IMR-90 (cell line): ENCODE measurements at regions not wholly inside any gene's neighbourhood (a gene's known extent, or its start where the extent isn't known, plus 50 kb on each side); places are given as distances from the start of the nearest gene placed in this dataset.

ENCODE experiments used
- ATAC-seq: fragments of 200-7000 bp; cut with Tn5 transposase; 2 replicates; pipeline ENCODE4 v1.9.1; 2020; ENCODE audit warnings: low read depth, mild to moderate bottlenecking, moderate library complexity
- BruUV-seq: library from RNA; stranded (reverse); fragments of 400-500 nt; replicated peaks from 2 replicates; lab custom pipeline; 2021; lab: Mats Ljungman, UMichigan
- CTCF ChIA-PET: fragments of 300-600 bp; formaldehyde crosslinking; extraction: SDS; loops from one replicate; lab custom pipeline; 2021; ENCODE audit warnings: antibody characterized with exemption; lab: Yijun Ruan, JAX
- POLR2A ChIA-PET: fragments of 300-600 bp; sonication (Branson Sonifier 250); formaldehyde crosslinking; loops from one replicate; lab custom pipeline; 2022; ENCODE audit warnings: antibody characterized with exemption; ENCODE audit not compliant: unreplicated experiment; lab: Charles Lee
- DNase-seq: peaks from one replicate; pipeline ENCODE4 v3.0.0; 2013
- H2AFZ ChIP-seq: replicated peaks from 2 replicates; pipeline ENCODE3; 2013; ENCODE audit warnings: low read length, mild to moderate bottlenecking; ENCODE audit not compliant: poor library complexity
- H2AK5ac ChIP-seq: 2 replicates; pipeline ENCODE4 v1.6.1; 2013; ENCODE audit warnings: low read depth, low read length, inconsistent platforms
- H2AK9ac ChIP-seq: replicated peaks from 2 replicates; pipeline ENCODE3; 2013; ENCODE audit warnings: mild to moderate bottlenecking, low read depth, low read length, moderate library complexity; ENCODE audit not compliant: poor library complexity
- H2BK120ac ChIP-seq: 2 replicates; pipeline ENCODE4 v1.6.1; 2013; ENCODE audit warnings: low read depth, low read length, inconsistent platforms
- H2BK15ac ChIP-seq: 3 replicates; pipeline ENCODE4 v1.6.1; 2013; ENCODE audit warnings: low read depth, low read length, inconsistent platforms
- H2BK20ac ChIP-seq: 2 replicates; pipeline ENCODE4 v1.6.1; 2013; ENCODE audit warnings: low read depth, mild to moderate bottlenecking, inconsistent platforms, low read length, moderate library complexity
- H2BK5ac ChIP-seq: 2 replicates; pipeline ENCODE4 v1.6.1; 2013; ENCODE audit warnings: mild to moderate bottlenecking, low read depth, low read length, inconsistent platforms; ENCODE audit not compliant: poor library complexity, severe bottlenecking
- H3K14ac ChIP-seq: replicated peaks from 2 replicates; pipeline ENCODE4 v1.6.1; 2013; ENCODE audit warnings: low read depth, low read length, inconsistent platforms
- H3K18ac ChIP-seq: 2 replicates; pipeline ENCODE4 v1.6.1; 2013; ENCODE audit warnings: low read depth, low read length, control low read depth
- H3K23ac ChIP-seq: 2 replicates; pipeline ENCODE4 v1.6.1; 2013; ENCODE audit warnings: low read depth, low read length, inconsistent platforms
- H3K27ac ChIP-seq: 2 replicates; pipeline ENCODE4 v1.5.1; 2013; ENCODE audit warnings: mild to moderate bottlenecking, control low read depth, low read length; ENCODE audit not compliant: insufficient read depth
- H3K27me3 ChIP-seq: 2 replicates; pipeline ENCODE4 v1.6.1; 2013; ENCODE audit warnings: low read length; ENCODE audit not compliant: control insufficient read depth, insufficient read depth
- H3K36me3 ChIP-seq: 2 replicates; pipeline ENCODE4 v1.6.1; 2013; ENCODE audit warnings: low read length, mixed read lengths; ENCODE audit not compliant: control insufficient read depth, insufficient read depth
- H3K4ac ChIP-seq: 2 replicates; pipeline ENCODE4 v1.6.1; 2013; ENCODE audit warnings: low read depth, low read length, inconsistent platforms
- H3K4me1 ChIP-seq: 2 replicates; pipeline ENCODE4 v1.6.1; 2013; ENCODE audit warnings: low read length, mixed read lengths; ENCODE audit not compliant: control insufficient read depth, insufficient read depth
- H3K4me2 ChIP-seq: 2 replicates; pipeline ENCODE4 v1.6.1; 2013; ENCODE audit warnings: low read depth, mild to moderate bottlenecking, control low read depth, low read length, moderate library complexity
- H3K4me3 ChIP-seq: 2 replicates; pipeline ENCODE4 v1.5.1; 2013; ENCODE audit warnings: low read depth, mild to moderate bottlenecking, control low read depth, low read length, moderate library complexity; ENCODE audit not compliant: insufficient read depth
- H3K56ac ChIP-seq: 2 replicates; pipeline ENCODE4 v1.6.1; 2013; ENCODE audit warnings: low read length, inconsistent platforms; ENCODE audit not compliant: insufficient read depth; ENCODE audit errors: extremely low read depth
- H3K79me1 ChIP-seq, 2 experiments: 2 replicates each; pipeline ENCODE4 v1.6.1; 2013; ENCODE audit warnings: low read length in 2 of 2, inconsistent platforms in 1 of 2, low read depth in 1 of 2
- H3K9ac ChIP-seq: 2 replicates; pipeline ENCODE4 v1.6.1; 2013; ENCODE audit warnings: low read depth, low read length, control low read depth
- H3K9me1 ChIP-seq: 2 replicates; pipeline ENCODE4 v1.6.1; 2013; ENCODE audit warnings: low read length, inconsistent platforms; ENCODE audit not compliant: insufficient read depth
- H3K9me3 ChIP-seq: 2 replicates; pipeline ENCODE4 v1.6.1; 2013; ENCODE audit warnings: low read length; ENCODE audit not compliant: control insufficient read depth, insufficient read depth
- H4K20me1 ChIP-seq: 2 replicates; pipeline ENCODE4 v1.6.1; 2013; ENCODE audit warnings: low read length, inconsistent platforms; ENCODE audit not compliant: insufficient read depth
- H4K5ac ChIP-seq: 2 replicates; pipeline ENCODE4 v1.6.1; 2013; ENCODE audit warnings: mild to moderate bottlenecking, low read depth, low read length, control low read depth
- H4K8ac ChIP-seq, 2 experiments: 2 replicates each; pipeline ENCODE4 v1.6.1; 2013; ENCODE audit warnings: low read depth in 2 of 2, low read length in 2 of 2, control low read depth in 1 of 2, inconsistent platforms in 1 of 2
- H4K91ac ChIP-seq: 2 replicates; pipeline ENCODE4 v1.6.1; 2013; ENCODE audit warnings: low read depth, low read length, inconsistent platforms; ENCODE audit not compliant: insufficient read depth
- SMC3 ChIP-seq: fragments of 150-350 bp; IDR thresholded peaks from 2 replicates; pipeline ENCODE4 v1.6.1; 2016; ENCODE audit warnings: low read depth, mild to moderate bottlenecking, antibody characterized with exemption, low read length, moderate library complexity
- WGBS, 2 experiments: methylation state at CpG; one replicate each; pipeline versions ENCODE4 v1.1.5 to v1.1.7; 2013; ENCODE audit warnings: missing lambda C conversion rate in 2 of 2; ENCODE audit not compliant: insufficient read length in 1 of 2; ENCODE audit errors: extremely low coverage in 2 of 2; 5-methylcytosine and 5-hydroxymethylcytosine counted together
- dilution Hi-C: fragments of 300-500 bp; cut with HindIII; formaldehyde crosslinking; loops from one replicate; pipeline ENCODE4 v1.14.3; 2018; ENCODE audit warnings: low sequenced_read_pairs; ENCODE audit not compliant: unreplicated experiment
- in situ Hi-C: fragments of 300-500 bp; cut with MboI; formaldehyde crosslinking; loops from 3 replicates; pipeline ENCODE4 v1.14.3; 2019; ENCODE audit warnings: low sequenced_read_pairs, inconsistent platforms, mixed read lengths
- intact Hi-C: fragments of 100-400 bp; cut with micrococcal nuclease; formaldehyde crosslinking; loops from 2 replicates; pipeline ENCODE4 v1.10.0; 2022

DNA sequence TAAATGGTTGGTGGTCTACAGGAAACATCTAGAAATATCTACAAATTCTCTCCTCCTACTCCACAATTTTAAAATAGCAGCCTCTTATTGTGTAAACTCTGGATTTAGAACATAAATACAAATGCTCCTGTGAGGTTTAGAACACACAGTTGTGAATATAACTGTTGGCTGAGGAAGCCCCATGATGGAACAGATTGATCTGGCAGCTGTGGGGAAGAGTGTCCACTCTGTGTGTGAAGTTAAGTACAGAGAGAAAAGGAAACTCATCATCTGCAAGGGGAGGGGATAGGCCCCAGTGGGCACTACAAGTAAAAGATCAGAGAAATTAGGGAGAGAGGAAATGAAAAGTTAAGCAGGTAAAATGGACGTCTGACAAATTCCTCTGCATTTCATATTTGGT, 422.7 kb upstream of the FSHR start:
- no peak overlapping the region for H3K4me3 ChIP-seq
- in situ Hi-C loops, result no loop called here
- no peak overlapping the region for H3K56ac ChIP-seq
- H3K9me1 ChIP-seq, result no peaks in the 10 kb centered on the region
- H2AFZ ChIP-seq, result no peak overlapping the region
- no peak overlapping the region for H4K8ac ChIP-seq
- H2BK15ac ChIP-seq, result no peak overlapping the region
- no peak for TF ChIP-seq SMC3
- H3K18ac ChIP-seq, result no peak overlapping the region
- no peaks in the 10 kb centered on the region for H3K79me1 ChIP-seq
- H3K9ac ChIP-seq, result no peak overlapping the region
- no peak overlapping the region for H2AK5ac ChIP-seq
- H2AK9ac ChIP-seq, result no peak overlapping the region
- H3K36me3 ChIP-seq, result no peaks in the 10 kb centered on the region
- H3K23ac ChIP-seq, result no peak overlapping the region
- ATAC-seq (no peak), DNase-seq (no peak)
- H2BK20ac ChIP-seq, result no peak overlapping the region
- H4K20me1 ChIP-seq, result no peaks in the 10 kb centered on the region
- WGBS, 2 experiments, result no CpG with 5 or more reads among the region's 1 CpG
- H3K27me3 ChIP-seq, result no peaks in the 10 kb centered on the region
- H3K14ac ChIP-seq, result no peak overlapping the region
- POLR2A ChIA-PET, result no interaction called here
- CTCF ChIA-PET, result no interaction called here
- H3K4ac ChIP-seq, result no peak overlapping the region
- no peak overlapping the region for H4K5ac ChIP-seq
- H3K4me1 ChIP-seq, result no peaks in the 10 kb centered on the region
- BruUV-seq, result no TSS peak
- H4K91ac ChIP-seq, result no peak overlapping the region
- H2BK120ac ChIP-seq, result no peak overlapping the region
- H2BK5ac ChIP-seq, result no peak overlapping the region
- H3K27ac ChIP-seq, result no peak overlapping the region
- H3K9me3 ChIP-seq, result peaks cover 7% of the 10 kb centered on the region
- H3K4me2 ChIP-seq, result no peak overlapping the region
- dilution Hi-C loops, result no loop called here
- intact Hi-C loops, result no loop called here
